Natural killer cell (primary cell): ENCODE measurements at regions not wholly inside any gene's neighbourhood (a gene's known extent, or its start where the extent isn't known, plus 50 kb on each side); places are given as distances from the start of the nearest gene placed in this dataset.
A peak's percentile ranks its signal among the peaks of the same experiment; 100 is the strongest.

Source experiments
- ATAC-seq, 3 donors: fragments of 150-1000 bp in 2 of 3; fragments of 200-7000 bp in 1 of 3; cut with Tn5 transposase; 1 replicate in 1 of 3; 2 replicates in 2 of 3; pipeline ENCODE4 v1.10.0; 2021; ENCODE audit warnings: mild to moderate bottlenecking in 2 of 3, moderate library complexity in 2 of 3
- DNase-seq, 2 donors: peaks; one replicate each; pipeline versions ENCODE4 v3.0.0 to v3.0.0-alpha.2; 2013 to 2021; ENCODE audit warnings: mixed read lengths in 1 of 2
- H3K27ac ChIP-seq: one replicate; pipeline ENCODE4 v1.5.1; 2013; ENCODE audit warnings: mild to moderate bottlenecking, low read length
- H3K27me3 ChIP-seq: one replicate; pipeline ENCODE4 v1.6.1; 2013; ENCODE audit warnings: low read length; ENCODE audit not compliant: control insufficient read depth, insufficient read depth
- H3K36me3 ChIP-seq: one replicate; pipeline ENCODE4 v1.6.1; 2013; ENCODE audit warnings: low read length; ENCODE audit not compliant: control insufficient read depth, insufficient read depth
- H3K4me1 ChIP-seq: one replicate; pipeline ENCODE4 v1.6.1; 2013; ENCODE audit warnings: low read length; ENCODE audit not compliant: control insufficient read depth, insufficient read depth
- H3K4me3 ChIP-seq: one replicate; pipeline ENCODE4 v1.5.1; 2013; ENCODE audit warnings: low read length
- H3K9me3 ChIP-seq: one replicate; pipeline ENCODE4 v1.6.1; 2013; ENCODE audit warnings: low read length; ENCODE audit not compliant: control insufficient read depth, insufficient read depth
- H3K27ac Mint-ChIP-seq, 2 donors: one replicate each; pipeline ENCODE4 v1.8.0; 2022; ENCODE audit warnings: mild to moderate bottlenecking in 2 of 2, mixed read lengths in 2 of 2, moderate library complexity in 1 of 2
- H3K27me3 Mint-ChIP-seq, 2 donors: one replicate each; pipeline ENCODE4 v1.8.0; 2022; ENCODE audit warnings: low read depth in 2 of 2, mixed read lengths in 2 of 2
- H3K36me3 Mint-ChIP-seq: one replicate; pipeline ENCODE4 v1.8.0; 2022; ENCODE audit warnings: mixed read lengths
- H3K4me1 Mint-ChIP-seq, 2 donors: one replicate each; pipeline ENCODE4 v1.8.0; 2022; ENCODE audit warnings: mixed read lengths in 2 of 2
- H3K4me3 Mint-ChIP-seq: one replicate; pipeline ENCODE4 v1.8.0; 2022; ENCODE audit warnings: mild to moderate bottlenecking, moderate library complexity, mixed read lengths
- H3K9me3 Mint-ChIP-seq, 2 donors: one replicate each; pipeline ENCODE4 v1.8.0; 2022; ENCODE audit warnings: mixed read lengths in 2 of 2
- CTCF ChIP-seq: fragments of 200-600 bp; IDR thresholded peaks from one replicate; pipeline ENCODE4 v1.8.0; 2022; ENCODE audit warnings: antibody characterized with exemption
- WGBS: methylation state at CpG from one replicate; pipeline ENCODE4 v1.1.7; 2013; ENCODE audit warnings: missing lambda C conversion rate; ENCODE audit not compliant: insufficient coverage; 5-methylcytosine and 5-hydroxymethylcytosine counted together
- intact Hi-C: fragments of 100-400 bp; cut with micrococcal nuclease; formaldehyde crosslinking; loops from one replicate; pipeline ENCODE4 v1.14.2; 2022

GRCh38 chr6:168130168-168130696, 51.2 kb upstream of the FRMD1 start:
- TF ChIP-seq CTCF, result no peak
- Mint-ChIP-seq H3K4me3 (no peak overlapping the region), H3K27ac (no peak overlapping the region), H3K4me1 (no peaks in the 10 kb centered on the region), H3K36me3 (no peaks in the 10 kb centered on the region), H3K9me3 (no peaks in the 10 kb centered on the region), H3K27me3 (peaks cover 14 to 16% of the 10 kb centered on the region in 2 donors)
- Histone ChIP-seq H3K27me3 (no peaks in the 10 kb centered on the region), H3K4me3 (no peak overlapping the region), H3K27ac (no peak overlapping the region), H3K9me3 (no peaks in the 10 kb centered on the region), H3K36me3 (no peaks in the 10 kb centered on the region), H3K4me1 (no peaks in the 10 kb centered on the region)
- no peak for ATAC-seq
- WGBS, result 86% methylated on average over 18 of the region's 18 CpGs
- no peak for DNase-seq
- intact Hi-C loops, result no loop called here

GRCh38 chr6:168129292-168130167, 50.5 kb upstream of the FRMD1 start:
- H3K27me3 Mint-ChIP-seq, result peaks cover 14 to 16% of the 10 kb centered on the region in 2 donors
- Histone ChIP-seq H3K9me3 (no peaks in the 10 kb centered on the region), H3K27ac (no peak overlapping the region), H3K36me3 (no peaks in the 10 kb centered on the region), H3K4me3 (no peak overlapping the region), H3K4me1 (no peaks in the 10 kb centered on the region), H3K27me3 (no peaks in the 10 kb centered on the region)
- no peaks in the 10 kb centered on the region for H3K36me3 Mint-ChIP-seq
- no peaks in the 10 kb centered on the region for H3K4me1 Mint-ChIP-seq
- no peak overlapping the region for H3K27ac Mint-ChIP-seq
- no peak for TF ChIP-seq CTCF
- ATAC-seq (no peak), DNase-seq (peak in 1 of 2 donors; percentile 4)
- H3K4me3 Mint-ChIP-seq, result no peak overlapping the region
- 86% methylated on average over 40 of the region's 40 CpGs for WGBS
- H3K9me3 Mint-ChIP-seq, result no peaks in the 10 kb centered on the region
- intact Hi-C loops, result no loop called here

- Mint-ChIP-seq H3K9me3 (no peaks in the 10 kb centered on the region), H3K36me3 (no peaks in the 10 kb centered on the region), H3K4me1 (no peaks in the 10 kb centered on the region), H3K4me3 (no peak overlapping the region), H3K27ac (no peak overlapping the region), H3K27me3 (peaks cover 14 to 16% of the 10 kb centered on the region in 2 donors)
- no peaks in the 10 kb centered on the region for H3K36me3 ChIP-seq
- H3K4me1 ChIP-seq, result no peaks in the 10 kb centered on the region
- TF ChIP-seq CTCF, result no peak
- no peak overlapping the region for H3K27ac ChIP-seq
- DNase-seq (peak in 1 of 2 donors; percentile 1), ATAC-seq (peak in 1 of 3 donors; percentile 22)
- no peaks in the 10 kb centered on the region for H3K9me3 ChIP-seq
- intact Hi-C loops, result no loop called here
- H3K4me3 ChIP-seq, result no peak overlapping the region
- 91% methylated on average over 27 of the region's 27 CpGs for WGBS
- H3K27me3 ChIP-seq, result no peaks in the 10 kb centered on the region
These were observed 49.7 kb upstream of the FRMD1 start for GRCh38 chr6:168128631-168129291.
